ENCODE measurements at regions not wholly inside any gene's neighbourhood (a gene's known extent, or its start where the extent isn't known, plus 50 kb on each side); places are given as distances from the start of the nearest gene placed in this dataset.
"Not testable (repeated sequence)": the region's sequence is repeated elsewhere in the genome, so short reads cannot be mapped to it uniquely, and the experiment has no call there.

- Histone ChIP-seq H3K36me3 (no peaks in the 10 kb centered on the region), H3K4me1 (no peaks in the 10 kb centered on the region), H3K4me3 (no peak overlapping the region), H3K4me2 (no peak overlapping the region), H3K9me3 (replicated peaks in 1 of 11) (no peaks in the 10 kb centered on the region), H4K20me1 (no peaks in the 10 kb centered on the region), H3K9ac (no peak overlapping the region), H3K27me3 (no peaks in the 10 kb centered on the region), H3K27ac (no peak overlapping the region)
- no peak for TF ChIP-seq Cebpa-rat (IDR thresholded peaks at IDR 0.05)
These were observed 694.1 kb upstream of the MMS22L start for GRCh38 chr6:97977084-97977483.

GRCh38 chr6:97978855-97979271 is 695.8 kb upstream of the MMS22L start:
- no peak for TF ChIP-seq Cebpa-rat (IDR thresholded peaks at IDR 0.05)
- H3K4me3 ChIP-seq = no peak overlapping the region
- no peaks in the 10 kb centered on the region for H3K36me3 ChIP-seq
- H3K9me3 ChIP-seq (replicated peaks in 1 of 11) = no peaks in the 10 kb centered on the region
- no peaks in the 10 kb centered on the region for H3K27me3 ChIP-seq
- no peak overlapping the region for H3K9ac ChIP-seq
- H3K4me2 ChIP-seq = no peak overlapping the region
- no peaks in the 10 kb centered on the region for H4K20me1 ChIP-seq
- no peak overlapping the region for H3K27ac ChIP-seq
- H3K4me1 ChIP-seq = no peaks in the 10 kb centered on the region

- not testable (repeated sequence) for H3K4me3 ChIP-seq; H4K20me1 ChIP-seq; H3K27ac ChIP-seq; H3K4me1 ChIP-seq; H3K27me3 ChIP-seq; H3K4me2 ChIP-seq; H3K9ac ChIP-seq; H3K36me3 ChIP-seq; H3K9me3 ChIP-seq (replicated peaks in 1 of 11)
These were observed 696.3 kb upstream of the MMS22L start for GRCh38 chr6:97979285-97979684.

- Histone ChIP-seq H3K27me3 (no peaks in the 10 kb centered on the region), H3K36me3 (no peaks in the 10 kb centered on the region), H3K9me3 (replicated peaks in 1 of 11) (no peaks in the 10 kb centered on the region), H3K27ac (no peak overlapping the region), H3K4me3 (no peak overlapping the region), H4K20me1 (no peaks in the 10 kb centered on the region), H3K9ac (no peak overlapping the region), H3K4me2 (no peak overlapping the region), H3K4me1 (no peaks in the 10 kb centered on the region)
- no peak for TF ChIP-seq Cebpa-rat (IDR thresholded peaks at IDR 0.05)
These were observed 706.4 kb upstream of the MMS22L start for GRCh38 chr6:97989451-97989850.

GRCh38 chr6:97995158-97995557 is 712.1 kb upstream of the MMS22L start:
- Histone ChIP-seq H3K4me2 (no peak overlapping the region), H3K4me1 (no peaks in the 10 kb centered on the region), H3K9ac (no peak overlapping the region), H3K9me3 (replicated peaks in 1 of 11) (no peaks in the 10 kb centered on the region), H3K27me3 (no peaks in the 10 kb centered on the region), H3K36me3 (no peaks in the 10 kb centered on the region), H3K27ac (no peak overlapping the region), H3K4me3 (no peak overlapping the region), H4K20me1 (no peaks in the 10 kb centered on the region)
- TF ChIP-seq Cebpa-rat (IDR thresholded peaks at IDR 0.05) = no peak

GRCh38 chr6:98002678-98003077 is 719.7 kb upstream of the MMS22L start:
- Histone ChIP-seq H3K36me3 (no peaks in the 10 kb centered on the region), H3K27ac (no peak overlapping the region), H3K4me3 (no peak overlapping the region), H3K9me3 (replicated peaks in 1 of 11) (no peaks in the 10 kb centered on the region), H4K20me1 (no peaks in the 10 kb centered on the region), H3K4me1 (no peaks in the 10 kb centered on the region), H3K4me2 (no peak overlapping the region), H3K9ac (no peak overlapping the region), H3K27me3 (no peaks in the 10 kb centered on the region)
- no peak for TF ChIP-seq Cebpa-rat (IDR thresholded peaks at IDR 0.05)

GRCh38 chr6:98014442-98015201 is 731.6 kb upstream of the MMS22L start:
- no peaks in the 10 kb centered on the region for H3K9me3 ChIP-seq (replicated peaks in 1 of 11)
- no peaks in the 10 kb centered on the region for H3K36me3 ChIP-seq
- H3K27ac ChIP-seq = no peak overlapping the region
- no peak overlapping the region for H3K4me2 ChIP-seq
- no peak overlapping the region for H3K9ac ChIP-seq
- no peaks in the 10 kb centered on the region for H3K27me3 ChIP-seq
- TF ChIP-seq Cebpa-rat (IDR thresholded peaks at IDR 0.05) = no peak
- no peak overlapping the region for H3K4me3 ChIP-seq
- H4K20me1 ChIP-seq = no peaks in the 10 kb centered on the region
- H3K4me1 ChIP-seq = no peaks in the 10 kb centered on the region

GRCh38 chr6:98016565-98016964 is 733.5 kb upstream of the MMS22L start:
- Histone ChIP-seq H3K36me3 (no peaks in the 10 kb centered on the region), H3K9ac (no peak overlapping the region), H3K4me3 (no peak overlapping the region), H3K27ac (no peak overlapping the region), H3K4me2 (no peak overlapping the region), H3K9me3 (replicated peaks in 1 of 11) (no peaks in the 10 kb centered on the region), H4K20me1 (no peaks in the 10 kb centered on the region), H3K4me1 (no peaks in the 10 kb centered on the region), H3K27me3 (no peaks in the 10 kb centered on the region)
- no peak for TF ChIP-seq Cebpa-rat (IDR thresholded peaks at IDR 0.05)

GRCh38 chr6:98020222-98020621 is 737.2 kb upstream of the MMS22L start:
- Histone ChIP-seq H3K4me2 (no peak overlapping the region), H3K9me3 (replicated peaks in 1 of 11) (no peaks in the 10 kb centered on the region), H4K20me1 (no peaks in the 10 kb centered on the region), H3K9ac (no peak overlapping the region), H3K27me3 (no peaks in the 10 kb centered on the region), H3K36me3 (no peaks in the 10 kb centered on the region), H3K27ac (no peak overlapping the region), H3K4me1 (no peaks in the 10 kb centered on the region), H3K4me3 (no peak overlapping the region)
- no peak for TF ChIP-seq Cebpa-rat (IDR thresholded peaks at IDR 0.05)

GRCh38 chr6:98024359-98024758 is 741.3 kb upstream of the MMS22L start:
- Histone ChIP-seq H3K36me3 (no peaks in the 10 kb centered on the region), H4K20me1 (no peaks in the 10 kb centered on the region), H3K9ac (no peak overlapping the region), H3K27me3 (no peaks in the 10 kb centered on the region), H3K27ac (no peak overlapping the region), H3K4me3 (no peak overlapping the region), H3K4me1 (no peaks in the 10 kb centered on the region), H3K9me3 (replicated peaks in 1 of 11) (no peaks in the 10 kb centered on the region), H3K4me2 (no peak overlapping the region)
- TF ChIP-seq Cebpa-rat (IDR thresholded peaks at IDR 0.05) = no peak

Measured in BLaER1 treated with 17β-estradiol and CSF1 and Interleukin-3, amounts not matched to agents 10 nM and 100 nM (cell line).